Spleen (tissue), 11 donors: ENCODE measurements at regions not wholly inside any gene's neighbourhood (a gene's known extent, or its start where the extent isn't known, plus 50 kb on each side); places are given as distances from the start of the nearest gene placed in this dataset.

ENCODE experiments used
- DNase-seq: peaks from one replicate; pipeline ENCODE4 v3.0.0-alpha.2; 2020
- H3K27ac ChIP-seq, 8 donors: fragments of 200-600 bp; sonication (generic) in 7 of 8; 1 replicate in 4 of 8; 2 replicates in 4 of 8; pipeline versions ENCODE4 v1.5.0 to v1.8.0; 2016 to 2021; ENCODE audit warnings: inconsistent platforms in 4 of 8, mild to moderate bottlenecking in 4 of 8, moderate library complexity in 1 of 8
- H3K27me3 ChIP-seq, 7 donors: fragments of 200-600 bp; sonication (generic) in 6 of 7; replicated peaks in 1 of 7; 1 replicate in 4 of 7; 2 replicates in 3 of 7; pipeline versions ENCODE4 v1.5.0 to v1.8.0; 2016 to 2021; ENCODE audit warnings: inconsistent platforms in 3 of 7, mild to moderate bottlenecking in 1 of 7
- H3K36me3 ChIP-seq, 6 donors: fragments of 200-600 bp; sonication (generic) in 5 of 6; 1 replicate in 4 of 6; 2 replicates in 2 of 6; pipeline versions ENCODE4 v1.5.0 to v1.8.0; 2016 to 2021; ENCODE audit warnings: inconsistent platforms in 2 of 6
- H3K4me1 ChIP-seq, 6 donors: fragments of 200-600 bp; sonication (generic) in 5 of 6; 1 replicate in 3 of 6; 2 replicates in 3 of 6; pipeline versions ENCODE4 v1.5.0 to v1.8.0; 2016 to 2021; ENCODE audit warnings: inconsistent platforms in 3 of 6
- H3K4me3 ChIP-seq, 8 donors: fragments of 200-600 bp; sonication (generic) in 7 of 8; 1 replicate in 4 of 8; 2 replicates in 4 of 8; pipeline versions ENCODE4 v1.5.0 to v1.8.0; 2016 to 2021; ENCODE audit warnings: inconsistent platforms in 4 of 8, mild to moderate bottlenecking in 4 of 8, moderate library complexity in 2 of 8
- H3K9me3 ChIP-seq, 8 donors: fragments of 200-600 bp; sonication (generic) in 7 of 8; 1 replicate in 4 of 8; 2 replicates in 4 of 8; pipeline versions ENCODE4 v1.5.0 to v1.8.0; 2016 to 2021; ENCODE audit warnings: inconsistent platforms in 4 of 8
- CTCF ChIP-seq, 11 experiments: fragments of 200-600 bp in 7 of 11; fragments of 450-650 bp in 4 of 11; sonication (generic) in 4 of 11; IDR thresholded peaks in 8 of 11; conservative IDR thresholded peaks in 3 of 11; 1 replicate in 7 of 11; 2 replicates in 4 of 11; pipeline versions ENCODE4 v1.4.0 to v1.8.0; 2016 to 2021; ENCODE audit warnings: antibody characterized with exemption in 11 of 11, inconsistent platforms in 4 of 11, mild to moderate bottlenecking in 1 of 11
- POLR2A ChIP-seq, 3 donors: fragments of 450-650 bp; IDR thresholded peaks; one replicate each; pipeline ENCODE4 v1.5.1; 2017; ENCODE audit warnings: antibody characterized with exemption in 3 of 3, mild to moderate bottlenecking in 1 of 3
- POLR2AphosphoS5 ChIP-seq, 3 donors: sonication (generic); formaldehyde crosslinking; IDR thresholded peaks; one replicate each; pipeline ENCODE4 v1.5.1; 2017; ENCODE audit warnings: antibody characterized with exemption in 3 of 3
- WGBS, 5 donors: extraction: QIAGEN DNeasy Blood & Tissue Kit in 3 of 5; methylation state at CpG; one replicate each; pipeline versions ENCODE4 v1.1.5 to v1.1.7; 2013 to 2018; 5-methylcytosine and 5-hydroxymethylcytosine counted together
- intact Hi-C: fragments of 100-400 bp; cut with DNase I; formaldehyde crosslinking; loops from one replicate; pipeline ENCODE4 v1.15.0; 2023; ENCODE audit warnings: low total_unique reads
- donor health status: healthy with polysubstance abuse.
- donor health status: DM: no; HTN: no; CAD: no; lungs with moderate emphysema.
- donor health status: DM: no; HTN: no; CAD: no.
- donor health status: Bipolar disorder and iron deficiency.
- donor health status: healthy.
- donor health status: DM: no; HTN: no; CAD: no.
- donor health status: DM: yes; HTN: yes; CAD: no.

- no peaks in the 10 kb centered on the region for H3K36me3 ChIP-seq
- H3K27ac ChIP-seq = no peak overlapping the region
- intact Hi-C loops = no loop called here
- peaks cover 0 to 5% (median 0%) of the 10 kb centered on the region in 7 donors for H3K27me3 ChIP-seq
- H3K4me1 ChIP-seq = no peaks in the 10 kb centered on the region
- H3K4me3 ChIP-seq = no peak overlapping the region
- no peaks in the 10 kb centered on the region for H3K9me3 ChIP-seq
- DNase-seq = no peak
- TF ChIP-seq POLR2AphosphoS5 (IDR thresholded peaks at IDR 0.05) = no peak
- WGBS, 5 donors = 79 to 95% (median 94%) methylated on average over 2 of the region's 2 CpGs
Measured at GRCh38 chr20:39259808-39260207, 297.7 kb downstream of the DHX35 start.

GRCh38 chr20:39259010-39259803 lies 297.1 kb downstream of the DHX35 start:
- no peak overlapping the region for H3K4me3 ChIP-seq
- no peak overlapping the region for H3K27ac ChIP-seq
- no peak for TF ChIP-seq POLR2A (IDR thresholded peaks at IDR 0.05)
- TF ChIP-seq CTCF (IDR thresholded peaks at IDR 0.05 in 8 of 11, conservative IDR thresholded peaks at IDR 0.05 in 3 of 11) = no peak
- no peak for TF ChIP-seq POLR2AphosphoS5 (IDR thresholded peaks at IDR 0.05)
- H3K36me3 ChIP-seq = no peaks in the 10 kb centered on the region
- 69 to 82% (median 77%) methylated on average over 6 of the region's 6 CpGs for WGBS, 5 donors
- intact Hi-C loops = no loop called here
- H3K27me3 ChIP-seq = peaks cover 0 to 5% (median 0%) of the 10 kb centered on the region in 7 donors
- no peaks in the 10 kb centered on the region for H3K9me3 ChIP-seq
- H3K4me1 ChIP-seq = no peaks in the 10 kb centered on the region
- DNase-seq = no peak

GRCh38 chr20:39258253-39258652 lies 296.1 kb downstream of the DHX35 start:
- intact Hi-C loops = no loop called here
- no peak for TF ChIP-seq POLR2AphosphoS5 (IDR thresholded peaks at IDR 0.05)
- no peak for TF ChIP-seq CTCF (IDR thresholded peaks at IDR 0.05 in 8 of 11, conservative IDR thresholded peaks at IDR 0.05 in 3 of 11)
- TF ChIP-seq POLR2A (IDR thresholded peaks at IDR 0.05) = no peak
- Histone ChIP-seq H3K9me3 (no peaks in the 10 kb centered on the region), H3K36me3 (no peaks in the 10 kb centered on the region), H3K27ac (no peak overlapping the region), H3K4me1 (no peaks in the 10 kb centered on the region), H3K27me3 (peaks cover 0 to 5% (median 0%) of the 10 kb centered on the region in 7 donors), H3K4me3 (no peak overlapping the region)
- DNase-seq = no peak
- 74 to 81% (median 79%) methylated on average over 4 of the region's 4 CpGs for WGBS, 5 donors

GRCh38 chr20:39253051-39253755 lies 291.1 kb downstream of the DHX35 start:
- TF ChIP-seq CTCF (IDR thresholded peaks at IDR 0.05 in 8 of 11, conservative IDR thresholded peaks at IDR 0.05 in 3 of 11) = no peak
- TF ChIP-seq POLR2AphosphoS5 (IDR thresholded peaks at IDR 0.05) = peak in 1 of 3 donors; percentile 18
- DNase-seq = no peak

More at GRCh38 chr20:39253051-39253755, 291.1 kb downstream of the DHX35 start:
- Histone ChIP-seq H3K9me3 (no peaks in the 10 kb centered on the region), H3K27ac (no peak overlapping the region), H3K4me3 (no peak overlapping the region), H3K36me3 (no peaks in the 10 kb centered on the region), H3K27me3 (no peaks in the 10 kb centered on the region), H3K4me1 (no peaks in the 10 kb centered on the region)
- intact Hi-C loops = no loop called here
- WGBS, 5 donors = 65 to 78% (median 72%) methylated on average over 9 of the region's 9 CpGs
